ENCODE measurements at regions not wholly inside any gene's neighbourhood (a gene's known extent, or its start where the extent isn't known, plus 50 kb on each side); places are given as distances from the start of the nearest gene placed in this dataset.

GRCh38 chrX:508163-508562 lies 121.5 kb upstream of the PPP2R3B start:
- TF ChIP-seq CTCF (IDR thresholded peaks at IDR 0.05 in 2 of 3, conservative IDR thresholded peaks at IDR 0.05 in 1 of 3; ENCODE audit: borderline replicate concordance in 1 of 3, insufficient read depth in 1 of 3, low read depth in 2 of 3, low read length in 2 of 3) (no peak), POLR2AphosphoS5 (IDR thresholded peaks at IDR 0.05; ENCODE audit: low read depth, low read length) (no peak), ZNF274 (IDR thresholded peaks at IDR 0.05; ENCODE audit: low read depth, low read length) (no peak), POLR2A (IDR thresholded peaks at IDR 0.05; ENCODE audit: borderline replicate concordance, extremely low read depth, insufficient read depth, insufficient read length) (no peak), CBX3 (IDR thresholded peaks at IDR 0.05; ENCODE audit: low read depth) (no peak)
